Smooth muscle cell (in vitro differentiated cells): ENCODE measurements at regions not wholly inside any gene's neighbourhood (a gene's known extent, or its start where the extent isn't known, plus 50 kb on each side); places are given as distances from the start of the nearest gene placed in this dataset.

Experiments used
- DNase-seq: peaks from one replicate; lab custom pipeline; 2025; ENCODE audit not compliant: unreplicated experiment; lab: John Stamatoyannopoulos, UW
- H2AFZ ChIP-seq: fragments of 200-600 bp; sonication (generic); 2 replicates; pipeline ENCODE4 v1.6.0; 2016; ENCODE audit warnings: antibody characterized with exemption, low read depth, mild to moderate bottlenecking
- H3F3A ChIP-seq: fragments of 200-600 bp; sonication (generic); 2 replicates; pipeline ENCODE4 v1.6.0; 2017; ENCODE audit warnings: antibody characterized with exemption, low read depth
- H3K27ac ChIP-seq: fragments of 200-600 bp; sonication (generic); 2 replicates; pipeline ENCODE4 v1.5.1; 2016; ENCODE audit warnings: low read depth, mild to moderate bottlenecking
- H3K27me3 ChIP-seq: fragments of 200-600 bp; sonication (generic); 2 replicates; pipeline ENCODE4 v1.6.1; 2016; ENCODE audit warnings: low read depth, mild to moderate bottlenecking
- H3K36me3 ChIP-seq: fragments of 200-600 bp; sonication (generic); 2 replicates; pipeline ENCODE4 v1.5.1; 2016; ENCODE audit warnings: low read depth
- H3K4me1 ChIP-seq: fragments of 200-600 bp; sonication (generic); 2 replicates; pipeline ENCODE4 v1.5.1; 2016; ENCODE audit warnings: low read depth
- H3K4me2 ChIP-seq: fragments of 200-600 bp; sonication (generic); 2 replicates; pipeline ENCODE4 v1.6.0; 2016; ENCODE audit warnings: mild to moderate bottlenecking
- H3K4me3 ChIP-seq: fragments of 200-600 bp; sonication (generic); 2 replicates; pipeline ENCODE4 v1.5.1; 2016; ENCODE audit warnings: mild to moderate bottlenecking
- H3K79me2 ChIP-seq: fragments of 200-600 bp; sonication (generic); 2 replicates; pipeline ENCODE4 v1.6.0; 2016; ENCODE audit warnings: low read depth, mild to moderate bottlenecking
- H3K9ac ChIP-seq: fragments of 200-600 bp; sonication (generic); 2 replicates; pipeline ENCODE4 v1.6.0; 2016; ENCODE audit warnings: low read depth
- H3K9me3 ChIP-seq: fragments of 200-600 bp; sonication (generic); replicated peaks from 2 replicates; pipeline ENCODE4 v1.5.1; 2016; ENCODE audit warnings: low read depth
- H4K20me1 ChIP-seq: fragments of 200-600 bp; sonication (generic); 2 replicates; pipeline ENCODE4 v1.6.0; 2016; ENCODE audit warnings: low read depth
- CTCF ChIP-seq: fragments of 200-600 bp; sonication (generic); IDR thresholded peaks from 2 replicates; pipeline ENCODE4 v1.5.1; 2017; ENCODE audit warnings: borderline replicate concordance, mild to moderate bottlenecking, antibody characterized with exemption; ENCODE audit not compliant: insufficient read depth, poor library complexity, severe bottlenecking
- WGBS: methylation state at CpG from one replicate; pipeline ENCODE4 v1.1.7; 2016; ENCODE audit warnings: low lambda C conversion rate; 5-methylcytosine and 5-hydroxymethylcytosine counted together

- Histone ChIP-seq H3K79me2 (no peaks in the 10 kb centered on the region), H3K4me1 (no peaks in the 10 kb centered on the region), H3K4me2 (no peak overlapping the region), H3K27me3 (no peaks in the 10 kb centered on the region), H3K9ac (no peak overlapping the region), H3K4me3 (no peak overlapping the region), H2AFZ (no peak overlapping the region), H3K36me3 (no peaks in the 10 kb centered on the region), H3F3A (no peaks in the 10 kb centered on the region), H3K27ac (no peak overlapping the region), H3K9me3 (no peaks in the 10 kb centered on the region), H4K20me1 (no peaks in the 10 kb centered on the region)
- WGBS, result 84% methylated on average over 7 of the region's 7 CpGs
- DNase-seq, result no peak
- TF ChIP-seq CTCF, result no peak
These were observed 205.0 kb downstream of the TSHZ3 start for GRCh38 chr19:31144075-31144870.

- 99% methylated on average over 3 of the region's 3 CpGs for WGBS
- H3K4me3 ChIP-seq, result no peak overlapping the region
- no peak overlapping the region for H2AFZ ChIP-seq
- DNase-seq, result no peak
- no peaks in the 10 kb centered on the region for H3K27me3 ChIP-seq
- H3K9me3 ChIP-seq, result no peaks in the 10 kb centered on the region
- no peaks in the 10 kb centered on the region for H3K79me2 ChIP-seq
- H4K20me1 ChIP-seq, result no peaks in the 10 kb centered on the region
- no peak overlapping the region for H3K9ac ChIP-seq
- no peak overlapping the region for H3K27ac ChIP-seq
- H3K4me1 ChIP-seq, result no peaks in the 10 kb centered on the region
- no peaks in the 10 kb centered on the region for H3K36me3 ChIP-seq
- TF ChIP-seq CTCF, result no peak
- H3K4me2 ChIP-seq, result peak overlapping the region; percentile 41
- H3F3A ChIP-seq, result no peaks in the 10 kb centered on the region
These were observed 207.9 kb downstream of the TSHZ3 start for GRCh38 chr19:31141301-31141700.

- 70% methylated on average over 6 of the region's 6 CpGs for WGBS
- Histone ChIP-seq H3K27ac (peak overlapping the region; percentile 75), H2AFZ (no peak overlapping the region), H3K79me2 (no peaks in the 10 kb centered on the region), H3K9me3 (no peaks in the 10 kb centered on the region), H3K4me2 (peak overlapping the region; percentile 41), H3K9ac (peak overlapping the region; percentile 45), H3K27me3 (no peaks in the 10 kb centered on the region), H4K20me1 (no peaks in the 10 kb centered on the region), H3F3A (no peaks in the 10 kb centered on the region), H3K36me3 (no peaks in the 10 kb centered on the region), H3K4me1 (no peaks in the 10 kb centered on the region), H3K4me3 (no peak overlapping the region)
- DNase-seq, result no peak
- no peak for TF ChIP-seq CTCF
These were observed 208.5 kb downstream of the TSHZ3 start for GRCh38 chr19:31140717-31141116.
